ENCODE measurements at regions not wholly inside any gene's neighbourhood (a gene's known extent, or its start where the extent isn't known, plus 50 kb on each side); places are given as distances from the start of the nearest gene placed in this dataset.

DNA sequence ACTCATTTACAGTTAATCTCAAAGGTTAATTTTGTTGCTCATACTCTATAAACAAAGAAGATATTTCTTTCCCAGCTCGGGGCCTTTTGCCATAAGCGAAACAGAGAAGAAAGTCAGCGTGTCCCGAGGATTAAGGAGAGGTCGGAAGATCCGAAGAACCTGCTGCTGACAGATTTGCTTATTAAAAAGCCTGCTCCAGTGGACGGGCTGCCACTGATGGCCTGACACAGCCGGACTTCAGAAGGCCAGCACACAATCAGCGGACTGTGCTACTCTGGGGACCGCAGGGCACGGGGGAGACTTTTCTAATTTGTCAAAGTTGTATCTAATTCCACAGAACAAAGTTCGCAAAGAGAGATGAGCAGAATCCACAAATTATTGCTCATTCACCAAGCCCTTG is 315.4 kb downstream of the ETAA1 start:
- Histone ChIP-seq H3K79me2 (no peaks in the 10 kb centered on the region), H3K4me2 (no peak overlapping the region), H3K4me3 (no peak overlapping the region), H3K27me3 (no peaks in the 10 kb centered on the region), H3K9me3 (ENCODE audit: low read depth) (no peaks in the 10 kb centered on the region), H3K36me3 (replicated peaks; ENCODE audit: insufficient read depth, low read depth) (no peaks in the 10 kb centered on the region), H3K27ac (no peak overlapping the region), H3K9me2 (replicated peaks; ENCODE audit: insufficient read depth) (no peaks in the 10 kb centered on the region), H2AFZ (no peak overlapping the region), H3K4me1 (ENCODE audit: insufficient read depth) (no peaks in the 10 kb centered on the region), H4K20me1 (ENCODE audit: insufficient read depth, poor library complexity, severe bottlenecking) (no peaks in the 10 kb centered on the region)
- TF ChIP-seq, protein P1, sequence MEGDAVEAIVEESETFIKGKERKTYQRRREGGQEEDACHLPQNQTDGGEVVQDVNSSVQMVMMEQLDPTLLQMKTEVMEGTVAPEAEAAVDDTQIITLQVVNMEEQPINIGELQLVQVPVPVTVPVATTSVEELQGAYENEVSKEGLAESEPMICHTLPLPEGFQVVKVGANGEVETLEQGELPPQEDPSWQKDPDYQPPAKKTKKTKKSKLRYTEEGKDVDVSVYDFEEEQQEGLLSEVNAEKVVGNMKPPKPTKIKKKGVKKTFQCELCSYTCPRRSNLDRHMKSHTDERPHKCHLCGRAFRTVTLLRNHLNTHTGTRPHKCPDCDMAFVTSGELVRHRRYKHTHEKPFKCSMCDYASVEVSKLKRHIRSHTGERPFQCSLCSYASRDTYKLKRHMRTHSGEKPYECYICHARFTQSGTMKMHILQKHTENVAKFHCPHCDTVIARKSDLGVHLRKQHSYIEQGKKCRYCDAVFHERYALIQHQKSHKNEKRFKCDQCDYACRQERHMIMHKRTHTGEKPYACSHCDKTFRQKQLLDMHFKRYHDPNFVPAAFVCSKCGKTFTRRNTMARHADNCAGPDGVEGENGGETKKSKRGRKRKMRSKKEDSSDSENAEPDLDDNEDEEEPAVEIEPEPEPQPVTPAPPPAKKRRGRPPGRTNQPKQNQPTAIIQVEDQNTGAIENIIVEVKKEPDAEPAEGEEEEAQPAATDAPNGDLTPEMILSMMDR (IDR thresholded peaks at IDR 0.05; ENCODE audit: poor library complexity): no peak
- WGBS (ENCODE audit: low lambda C conversion rate, missing lambda C conversion rate): 67% methylated on average over 12 of the region's 12 CpGs
- DNase-seq (ENCODE audit: low spot score): no peak

DNA sequence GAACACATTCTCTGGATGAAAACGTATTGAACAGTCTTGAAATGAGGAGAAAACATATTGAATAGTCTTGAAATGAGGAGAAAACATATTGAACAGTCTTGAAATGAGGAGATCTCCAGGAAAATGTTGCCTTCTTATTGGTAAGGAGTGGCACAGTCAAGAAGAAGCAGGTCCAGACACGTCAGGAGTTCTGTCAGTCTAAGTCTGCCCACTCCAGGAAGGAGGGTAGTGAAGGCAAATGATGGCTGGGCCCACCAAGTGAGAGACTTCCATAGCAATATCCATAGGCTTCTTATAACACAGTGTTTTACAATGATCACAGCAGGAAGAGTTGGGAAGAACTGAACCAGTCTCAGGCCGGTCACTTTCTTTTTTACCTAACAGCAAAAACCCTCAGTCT is 316.2 kb downstream of the ETAA1 start:
- Histone ChIP-seq H3K36me3 (replicated peaks; ENCODE audit: insufficient read depth, low read depth) (no peaks in the 10 kb centered on the region), H3K4me2 (no peak overlapping the region), H3K27me3 (no peaks in the 10 kb centered on the region), H4K20me1 (ENCODE audit: insufficient read depth, poor library complexity, severe bottlenecking) (no peaks in the 10 kb centered on the region), H3K27ac (no peak overlapping the region), H3K4me1 (ENCODE audit: insufficient read depth) (no peaks in the 10 kb centered on the region), H3K4me3 (no peak overlapping the region), H3K9me2 (replicated peaks; ENCODE audit: insufficient read depth) (no peaks in the 10 kb centered on the region), H3K9me3 (ENCODE audit: low read depth) (no peaks in the 10 kb centered on the region), H2AFZ (no peak overlapping the region), H3K79me2 (no peaks in the 10 kb centered on the region)
- TF ChIP-seq, protein P1 (IDR thresholded peaks at IDR 0.05; ENCODE audit: poor library complexity): no peak
- TF ChIP-seq EZH2phosphoT487 (IDR thresholded peaks at IDR 0.05; ENCODE audit: low read depth, severe bottlenecking, unreplicated experiment) (no peak), EZH2 (IDR thresholded peaks at IDR 0.05; ENCODE audit: borderline replicate concordance) (no peak)
- no peak for DNase-seq (ENCODE audit: low spot score)
- 53% methylated on average over 3 of the region's 3 CpGs for WGBS (ENCODE audit: low lambda C conversion rate, missing lambda C conversion rate)

DNA sequence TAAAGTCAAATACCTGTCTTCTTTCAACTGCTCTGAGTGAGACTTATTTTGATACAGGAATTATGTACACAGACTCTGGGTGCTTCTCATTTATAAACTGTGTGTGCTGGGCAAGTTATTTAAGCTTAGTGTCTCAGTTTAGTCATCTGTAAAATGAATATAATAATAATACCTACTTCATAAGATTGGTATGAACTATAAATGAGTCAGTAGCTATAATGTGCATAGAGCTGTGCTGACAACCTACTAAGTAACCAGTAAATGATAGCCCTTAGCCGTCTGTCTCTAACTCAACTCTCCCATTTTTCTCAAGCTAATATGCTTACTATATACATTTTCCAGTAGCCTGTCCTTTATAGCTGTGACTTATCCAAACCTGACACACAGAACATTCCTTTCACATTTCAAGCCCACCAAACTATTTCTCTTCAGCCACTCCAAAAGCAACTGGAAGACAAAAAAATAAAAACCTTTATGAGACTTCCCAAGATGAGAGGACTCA is 319.8 kb downstream of the ETAA1 start:
- Histone ChIP-seq H2AFZ (no peak overlapping the region), H4K20me1 (ENCODE audit: insufficient read depth, poor library complexity, severe bottlenecking) (no peaks in the 10 kb centered on the region), H3K27ac (no peak overlapping the region), H3K36me3 (replicated peaks; ENCODE audit: insufficient read depth, low read depth) (no peaks in the 10 kb centered on the region), H3K4me3 (no peak overlapping the region), H3K4me2 (no peak overlapping the region), H3K79me2 (no peaks in the 10 kb centered on the region), H3K27me3 (no peaks in the 10 kb centered on the region), H3K9me2 (replicated peaks; ENCODE audit: insufficient read depth) (no peaks in the 10 kb centered on the region), H3K9me3 (ENCODE audit: low read depth) (no peaks in the 10 kb centered on the region), H3K4me1 (ENCODE audit: insufficient read depth) (no peaks in the 10 kb centered on the region)
- WGBS (ENCODE audit: low lambda C conversion rate, missing lambda C conversion rate): 80% methylated on average over 1 of the region's 1 CpG
- TF ChIP-seq EZH2 (IDR thresholded peaks at IDR 0.05; ENCODE audit: borderline replicate concordance): no peak
- TF ChIP-seq, protein P1 (IDR thresholded peaks at IDR 0.05; ENCODE audit: poor library complexity): no peak
- no peak for TF ChIP-seq EZH2phosphoT487 (IDR thresholded peaks at IDR 0.05; ENCODE audit: low read depth, severe bottlenecking, unreplicated experiment)
- DNase-seq (ENCODE audit: low spot score): no peak

DNA sequence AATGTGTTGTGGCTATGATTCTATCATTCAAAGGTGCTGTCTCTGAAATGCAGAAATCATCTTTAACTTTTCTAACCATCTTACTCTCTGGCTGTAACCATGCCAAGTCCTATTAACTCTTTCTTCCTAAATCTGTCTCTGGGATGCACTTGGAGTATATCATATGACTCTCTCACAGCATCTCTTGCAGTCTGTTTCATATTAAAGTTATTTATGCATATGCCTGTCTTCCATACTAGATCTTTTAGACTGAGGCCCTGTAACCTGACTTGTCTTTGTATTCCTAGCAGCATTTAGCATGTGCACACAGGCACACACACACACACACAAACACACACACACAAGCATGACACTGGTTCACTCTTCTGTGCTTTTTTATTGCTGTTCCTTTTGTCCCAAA is 320.6 kb downstream of the ETAA1 start:
- H3K36me3 ChIP-seq (replicated peaks; ENCODE audit: insufficient read depth, low read depth): no peaks in the 10 kb centered on the region
- no peak overlapping the region for H2AFZ ChIP-seq
- H3K4me3 ChIP-seq: no peak overlapping the region
- no peaks in the 10 kb centered on the region for H3K79me2 ChIP-seq
- no peak overlapping the region for H3K27ac ChIP-seq
- TF ChIP-seq EZH2 (IDR thresholded peaks at IDR 0.05; ENCODE audit: borderline replicate concordance) (no peak), EZH2phosphoT487 (IDR thresholded peaks at IDR 0.05; ENCODE audit: low read depth, severe bottlenecking, unreplicated experiment) (no peak)
- TF ChIP-seq, protein P1 (IDR thresholded peaks at IDR 0.05; ENCODE audit: poor library complexity): no peak
- no peak overlapping the region for H3K4me2 ChIP-seq
- no peak for DNase-seq (ENCODE audit: low spot score)
- no peaks in the 10 kb centered on the region for H3K27me3 ChIP-seq
- H3K9me3 ChIP-seq (ENCODE audit: low read depth): no peaks in the 10 kb centered on the region
- H3K4me1 ChIP-seq (ENCODE audit: insufficient read depth): no peaks in the 10 kb centered on the region
- no peaks in the 10 kb centered on the region for H3K9me2 ChIP-seq (replicated peaks; ENCODE audit: insufficient read depth)
- H4K20me1 ChIP-seq (ENCODE audit: insufficient read depth, poor library complexity, severe bottlenecking): no peaks in the 10 kb centered on the region

Data from hepatocyte (in vitro differentiated cells).